ENCODE measurements at regions not wholly inside any gene's neighbourhood (a gene's known extent, or its start where the extent isn't known, plus 50 kb on each side); places are given as distances from the start of the nearest gene placed in this dataset.
"Not testable (repeated sequence)": the region's sequence is repeated elsewhere in the genome, so short reads cannot be mapped to it uniquely, and the experiment has no call there.

DNA sequence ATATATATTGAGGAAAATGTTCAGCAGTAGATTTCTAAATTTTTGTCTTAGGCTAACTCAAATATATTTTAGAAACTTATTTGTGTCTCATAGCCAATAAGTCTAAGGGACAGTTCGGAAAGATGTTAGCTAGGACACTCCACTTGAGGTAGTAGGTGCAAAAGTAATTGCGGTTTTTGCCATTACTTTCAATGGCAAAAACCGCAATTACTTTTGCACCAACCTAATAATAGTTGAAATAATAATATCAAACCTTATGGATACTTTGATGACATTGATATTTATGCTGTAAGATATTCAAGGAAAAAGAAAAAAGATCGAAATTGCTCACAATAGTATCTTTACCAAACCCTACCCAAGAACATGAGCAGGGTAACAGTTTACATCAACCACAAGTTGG lies 555.5 kb upstream of the ST8SIA4 start:
- no peak for TF ChIP-seq CTCF (IDR thresholded peaks at IDR 0.05; ENCODE audit: low read depth, low read length)

DNA sequence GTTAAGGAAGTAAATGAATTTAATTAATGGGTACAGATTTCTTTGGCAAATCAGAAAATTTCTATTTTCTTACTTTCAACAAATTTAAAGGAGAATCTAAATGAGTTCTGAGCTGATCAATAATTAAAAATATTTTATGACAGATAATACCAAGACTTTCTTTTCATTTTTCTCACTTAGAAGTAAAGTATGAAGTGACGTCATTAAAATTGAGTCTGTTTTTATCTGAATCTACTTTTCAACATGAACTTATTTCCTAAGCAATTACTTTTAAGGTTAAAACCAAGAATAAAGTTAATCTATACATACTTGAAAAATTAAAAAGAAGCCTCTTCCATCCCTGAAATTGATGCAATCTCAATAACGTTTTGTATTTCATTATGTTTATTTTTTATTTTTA lies 552.8 kb upstream of the ST8SIA4 start:
- H3K27ac ChIP-seq: no peak overlapping the region
- no peak overlapping the region for H3K4me3 ChIP-seq
- H3K9me3 ChIP-seq (ENCODE audit: low read depth): no peaks in the 10 kb centered on the region
- no peak for TF ChIP-seq CTCF (IDR thresholded peaks at IDR 0.05; ENCODE audit: low read depth, low read length)
- no peaks in the 10 kb centered on the region for H3K4me1 ChIP-seq (ENCODE audit: low read depth)
- no peaks in the 10 kb centered on the region for H3K27me3 ChIP-seq
- H3K36me3 ChIP-seq: no peaks in the 10 kb centered on the region
- no peak for DNase-seq (ENCODE audit: low read depth in 1 of 2, low spot score in 1 of 2)

More for the DNA sequence above, 555.5 kb upstream of the ST8SIA4 start:
- Histone ChIP-seq H3K27me3 (no peaks in the 10 kb centered on the region), H3K36me3 (no peaks in the 10 kb centered on the region), H3K4me1 (ENCODE audit: low read depth) (no peaks in the 10 kb centered on the region), H3K9me3 (ENCODE audit: low read depth) (no peaks in the 10 kb centered on the region), H3K27ac (no peak overlapping the region), H3K4me3 (no peak overlapping the region)
- DNase-seq (ENCODE audit: low read depth in 1 of 2, low spot score in 1 of 2): no peak

- DNase-seq (ENCODE audit: low read depth in 1 of 2, low spot score in 1 of 2): no peak
- H3K4me3 ChIP-seq: no peak overlapping the region
- no peaks in the 10 kb centered on the region for H3K27me3 ChIP-seq
- no peaks in the 10 kb centered on the region for H3K4me1 ChIP-seq (ENCODE audit: low read depth)
- H3K27ac ChIP-seq: no peak overlapping the region
- H3K9me3 ChIP-seq (ENCODE audit: low read depth): no peaks in the 10 kb centered on the region
- TF ChIP-seq CTCF (IDR thresholded peaks at IDR 0.05; ENCODE audit: low read depth, low read length): no peak
- no peaks in the 10 kb centered on the region for H3K36me3 ChIP-seq
Measured at GRCh38 chr5:101455048-101455447, 552.0 kb upstream of the ST8SIA4 start.

- not testable (repeated sequence) for H3K4me3 ChIP-seq, H3K36me3 ChIP-seq
Measured at GRCh38 chr5:101442281-101442680, 539.2 kb upstream of the ST8SIA4 start.

GRCh38 chr5:101440173-101440572 lies 537.1 kb upstream of the ST8SIA4 start:
- H3K36me3 ChIP-seq: no peaks in the 10 kb centered on the region
- no peaks in the 10 kb centered on the region for H3K9me3 ChIP-seq (ENCODE audit: low read depth)
- H3K27me3 ChIP-seq: no peaks in the 10 kb centered on the region
- no peaks in the 10 kb centered on the region for H3K4me1 ChIP-seq (ENCODE audit: low read depth)
- no peak overlapping the region for H3K4me3 ChIP-seq
- no peak overlapping the region for H3K27ac ChIP-seq
- DNase-seq (ENCODE audit: low read depth in 1 of 2, low spot score in 1 of 2): no peak
- no peak for TF ChIP-seq CTCF (IDR thresholded peaks at IDR 0.05; ENCODE audit: low read depth, low read length)

More at GRCh38 chr5:101442281-101442680, 539.2 kb upstream of the ST8SIA4 start:
- not testable (repeated sequence) for H3K4me1 ChIP-seq (ENCODE audit: low read depth); H3K9me3 ChIP-seq (ENCODE audit: low read depth); H3K27me3 ChIP-seq; H3K27ac ChIP-seq; DNase-seq (ENCODE audit: low read depth in 1 of 2, low spot score in 1 of 2)

GRCh38 chr5:101437351-101437750 lies 534.3 kb upstream of the ST8SIA4 start:
- Histone ChIP-seq H3K9me3 (ENCODE audit: low read depth) (no peaks in the 10 kb centered on the region), H3K27me3 (no peaks in the 10 kb centered on the region), H3K4me1 (ENCODE audit: low read depth) (no peaks in the 10 kb centered on the region), H3K36me3 (no peaks in the 10 kb centered on the region), H3K4me3 (no peak overlapping the region), H3K27ac (no peak overlapping the region)
- no peak for TF ChIP-seq CTCF (IDR thresholded peaks at IDR 0.05; ENCODE audit: low read depth, low read length)
- no peak for DNase-seq (ENCODE audit: low read depth in 1 of 2, low spot score in 1 of 2)

All from cardiac muscle cell (in vitro differentiated cells and primary cell).